ENCODE measurements at regions not wholly inside any gene's neighbourhood (a gene's known extent, or its start where the extent isn't known, plus 50 kb on each side); places are given as distances from the start of the nearest gene placed in this dataset.
"Not testable (repeated sequence)": the region's sequence is repeated elsewhere in the genome, so short reads cannot be mapped to it uniquely, and the experiment has no call there.

- not testable (repeated sequence) for DNase-seq
Observed at GRCh38 chr9:78172610-78173009, 63.3 kb upstream of the CEP78 start.

GRCh38 chr9:78171651-78172050 lies 64.2 kb upstream of the CEP78 start:
- no peak for DNase-seq

GRCh38 chr9:78169125-78169524 lies 66.8 kb upstream of the CEP78 start:
- no peak for DNase-seq

GRCh38 chr9:78167356-78167755 lies 68.5 kb upstream of the CEP78 start:
- no peak for DNase-seq

- DNase-seq, result no peak
Observed at GRCh38 chr9:78163834-78164233, 72.0 kb upstream of the CEP78 start.

GRCh38 chr9:78158286-78158685 lies 77.6 kb upstream of the CEP78 start:
- DNase-seq, result no peak

- DNase-seq, result no peak
Observed at GRCh38 chr9:78150983-78151356, 84.9 kb upstream of the CEP78 start.

GRCh38 chr9:78150312-78150982 lies 85.4 kb upstream of the CEP78 start:
- DNase-seq, result no peak

- no peak for DNase-seq
Observed at GRCh38 chr9:78149702-78150291, 86.1 kb upstream of the CEP78 start.

- no peak for DNase-seq
Observed at GRCh38 chr9:78146241-78146640, 89.6 kb upstream of the CEP78 start.

- no peak for DNase-seq
Observed at GRCh38 chr9:78144663-78145377, 91.1 kb upstream of the CEP78 start.

- no peak for DNase-seq
Observed at GRCh38 chr9:78144008-78144381, 91.9 kb upstream of the CEP78 start.

- DNase-seq, result no peak
Observed at GRCh38 chr9:78143281-78144007, 92.4 kb upstream of the CEP78 start.

GRCh38 chr9:78142264-78142663 lies 93.6 kb upstream of the CEP78 start:
- not testable (repeated sequence) for DNase-seq

GRCh38 chr9:78133751-78134150 lies 102.1 kb upstream of the CEP78 start:
- no peak for DNase-seq

GRCh38 chr9:78132701-78133058 lies 101.1 kb upstream of the GNAQ start:
- no peak for DNase-seq

GRCh38 chr9:78131969-78132700 lies 100.5 kb upstream of the GNAQ start:
- DNase-seq, result no peak

GRCh38 chr9:78130853-78131252 lies 99.2 kb upstream of the GNAQ start:
- DNase-seq, result no peak

GRCh38 chr9:78130004-78130403 lies 98.4 kb upstream of the GNAQ start:
- DNase-seq, result peak in 1 of 3 donors; percentile 20

GRCh38 chr9:78127279-78128225 lies 95.9 kb upstream of the GNAQ start:
- DNase-seq, result no peak

GRCh38 chr9:78123808-78124207 lies 92.2 kb upstream of the GNAQ start:
- DNase-seq, result no peak
